WERI-Rb-1 (cell line): ENCODE measurements at regions not wholly inside any gene's neighbourhood (a gene's known extent, or its start where the extent isn't known, plus 50 kb on each side); places are given as distances from the start of the nearest gene placed in this dataset.
"Not testable (repeated sequence)": the region's sequence is repeated elsewhere in the genome, so short reads cannot be mapped to it uniquely, and the experiment has no call there.

Experiments
- DNase-seq: peaks from one replicate; pipeline ENCODE4 v3.0.0-alpha.2; 2020
- H3K27ac ChIP-seq: fragments of 250-450 bp; sonication (Bioruptor Pico); 2 replicates; pipeline ENCODE4 v1.5.1; 2020; ENCODE audit warnings: mild to moderate bottlenecking, moderate library complexity
- H3K27me3 ChIP-seq: fragments of 250-450 bp; sonication (Bioruptor Pico); 2 replicates; pipeline ENCODE4 v1.5.1; 2021; ENCODE audit warnings: mild to moderate bottlenecking, low read depth, moderate library complexity; ENCODE audit not compliant: insufficient read depth, severe bottlenecking
- H3K36me3 ChIP-seq: fragments of 250-450 bp; sonication (Bioruptor Pico); 2 replicates; pipeline ENCODE4 v1.5.1; 2020; ENCODE audit warnings: mild to moderate bottlenecking, moderate library complexity
- H3K4me3 ChIP-seq: 2 replicates; pipeline ENCODE4 v1.5.1; 2011; ENCODE audit warnings: low read depth, mild to moderate bottlenecking, control low read depth, low read length
- H3K9me3 ChIP-seq: fragments of 250-450 bp; sonication (Bioruptor Pico); 2 replicates; pipeline ENCODE4 v1.5.1; 2021; ENCODE audit warnings: mild to moderate bottlenecking, moderate library complexity; ENCODE audit not compliant: severe bottlenecking
- TF ChIP-seq, protein P1 (sequence below): IDR thresholded peaks from 2 replicates; pipeline ENCODE4 v1.5.1; 2011; ENCODE audit warnings: low read depth, mild to moderate bottlenecking, control low read depth, inconsistent platforms, low read length

GRCh38 chr5:166916021-166916420 is 1375.4 kb upstream of the WWC1 start:
- TF ChIP-seq, protein P1, sequence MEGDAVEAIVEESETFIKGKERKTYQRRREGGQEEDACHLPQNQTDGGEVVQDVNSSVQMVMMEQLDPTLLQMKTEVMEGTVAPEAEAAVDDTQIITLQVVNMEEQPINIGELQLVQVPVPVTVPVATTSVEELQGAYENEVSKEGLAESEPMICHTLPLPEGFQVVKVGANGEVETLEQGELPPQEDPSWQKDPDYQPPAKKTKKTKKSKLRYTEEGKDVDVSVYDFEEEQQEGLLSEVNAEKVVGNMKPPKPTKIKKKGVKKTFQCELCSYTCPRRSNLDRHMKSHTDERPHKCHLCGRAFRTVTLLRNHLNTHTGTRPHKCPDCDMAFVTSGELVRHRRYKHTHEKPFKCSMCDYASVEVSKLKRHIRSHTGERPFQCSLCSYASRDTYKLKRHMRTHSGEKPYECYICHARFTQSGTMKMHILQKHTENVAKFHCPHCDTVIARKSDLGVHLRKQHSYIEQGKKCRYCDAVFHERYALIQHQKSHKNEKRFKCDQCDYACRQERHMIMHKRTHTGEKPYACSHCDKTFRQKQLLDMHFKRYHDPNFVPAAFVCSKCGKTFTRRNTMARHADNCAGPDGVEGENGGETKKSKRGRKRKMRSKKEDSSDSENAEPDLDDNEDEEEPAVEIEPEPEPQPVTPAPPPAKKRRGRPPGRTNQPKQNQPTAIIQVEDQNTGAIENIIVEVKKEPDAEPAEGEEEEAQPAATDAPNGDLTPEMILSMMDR, result no peak
- H3K4me3 ChIP-seq, result no peak overlapping the region
- H3K27me3 ChIP-seq, result no peaks in the 10 kb centered on the region
- no peak overlapping the region for H3K27ac ChIP-seq
- DNase-seq, result no peak
- no peaks in the 10 kb centered on the region for H3K9me3 ChIP-seq
- H3K36me3 ChIP-seq, result no peaks in the 10 kb centered on the region

DNA sequence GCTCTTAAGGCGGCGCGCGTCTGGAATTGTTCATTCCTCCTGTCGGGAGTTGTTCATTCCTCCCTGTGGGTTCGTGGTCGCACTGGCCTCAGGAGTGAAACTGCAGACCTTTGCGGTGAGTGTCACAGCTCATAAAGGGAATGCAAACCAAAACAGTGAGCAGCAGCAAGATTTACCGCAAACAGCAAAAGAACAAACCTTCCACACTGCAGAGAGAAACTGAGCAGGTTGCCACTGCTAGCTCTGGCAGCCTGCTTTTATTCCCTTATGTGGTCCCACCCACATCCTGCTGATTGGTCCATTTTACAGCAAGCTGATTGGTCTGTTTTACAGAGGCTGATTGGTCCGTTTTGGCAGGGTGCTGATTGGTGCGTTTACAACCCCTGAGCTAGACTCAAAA is 1365.3 kb upstream of the WWC1 start:
- H3K27me3 ChIP-seq, result no peaks in the 10 kb centered on the region
- no peak overlapping the region for H3K27ac ChIP-seq
- H3K36me3 ChIP-seq, result no peaks in the 10 kb centered on the region
- DNase-seq, result no peak
- TF ChIP-seq, protein P1, result no peak
- H3K9me3 ChIP-seq, result no peaks in the 10 kb centered on the region
- no peak overlapping the region for H3K4me3 ChIP-seq

- not testable (repeated sequence) for H3K9me3 ChIP-seq, H3K36me3 ChIP-seq, DNase-seq, H3K4me3 ChIP-seq, H3K27ac ChIP-seq, H3K27me3 ChIP-seq
These were observed 1364.5 kb upstream of the WWC1 start for GRCh38 chr5:166926806-166927475.

DNA sequence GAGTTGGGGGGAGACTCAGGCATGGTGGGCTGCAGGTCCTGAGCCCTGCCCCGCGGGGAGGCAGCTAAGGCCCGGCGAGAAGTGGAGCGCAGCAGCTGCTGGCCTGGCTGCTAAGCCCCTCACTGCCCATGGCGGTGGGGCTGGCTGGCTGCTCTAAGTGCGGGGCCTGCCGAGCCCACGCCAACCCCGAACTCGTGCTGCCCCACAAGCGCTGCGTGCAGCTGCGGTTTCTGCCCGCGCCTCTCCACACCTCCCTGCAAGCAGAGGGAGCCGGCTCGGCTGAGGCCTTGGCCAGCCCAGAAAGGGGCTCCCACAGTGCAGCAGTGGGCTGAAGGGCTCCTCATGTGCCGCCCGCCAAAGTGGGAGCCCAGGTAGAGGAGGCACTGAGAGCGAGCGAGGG is 1355.1 kb upstream of the WWC1 start:
- no peak overlapping the region for H3K27ac ChIP-seq
- H3K27me3 ChIP-seq, result no peaks in the 10 kb centered on the region
- TF ChIP-seq, protein P1, result no peak
- no peaks in the 10 kb centered on the region for H3K36me3 ChIP-seq
- no peaks in the 10 kb centered on the region for H3K9me3 ChIP-seq
- no peak overlapping the region for H3K4me3 ChIP-seq
- no peak for DNase-seq

- no peaks in the 10 kb centered on the region for H3K27me3 ChIP-seq
- peaks cover 8% of the 10 kb centered on the region for H3K9me3 ChIP-seq
- H3K36me3 ChIP-seq, result no peaks in the 10 kb centered on the region
- H3K4me3 ChIP-seq, result no peak overlapping the region
- TF ChIP-seq, protein P1, result no peak
- no peak for DNase-seq
- no peak overlapping the region for H3K27ac ChIP-seq
These were observed 1353.4 kb upstream of the WWC1 start for GRCh38 chr5:166938071-166938470.

- DNase-seq, result no peak
- TF ChIP-seq, protein P1, result no peak
- Histone ChIP-seq H3K27ac (no peak overlapping the region), H3K36me3 (no peaks in the 10 kb centered on the region), H3K9me3 (peaks cover 13% of the 10 kb centered on the region), H3K27me3 (no peaks in the 10 kb centered on the region), H3K4me3 (no peak overlapping the region)
These were observed 1348.5 kb upstream of the WWC1 start for GRCh38 chr5:166942948-166943347.
